Hepatocyte (in vitro differentiated cells): ENCODE measurements at regions not wholly inside any gene's neighbourhood (a gene's known extent, or its start where the extent isn't known, plus 50 kb on each side); places are given as distances from the start of the nearest gene placed in this dataset.

Experiments used
- DNase-seq: peaks from one replicate; pipeline ENCODE4 v3.0.0-alpha.2; 2016; ENCODE audit warnings: low spot score
- H2AFZ ChIP-seq: fragments of 200-600 bp; sonication (generic); 2 replicates; pipeline ENCODE4 v1.6.0; 2016; ENCODE audit warnings: antibody characterized with exemption, mild to moderate bottlenecking
- H3K27ac ChIP-seq: fragments of 200-600 bp; sonication (generic); 2 replicates; pipeline ENCODE4 v1.5.1; 2016; ENCODE audit warnings: mild to moderate bottlenecking
- H3K27me3 ChIP-seq: fragments of 200-600 bp; sonication (generic); 2 replicates; pipeline ENCODE4 v1.6.1; 2016
- H3K36me3 ChIP-seq: fragments of 200-600 bp; sonication (generic); replicated peaks from 2 replicates; pipeline ENCODE4 v1.5.1; 2016; ENCODE audit warnings: low read depth; ENCODE audit not compliant: insufficient read depth
- H3K4me1 ChIP-seq: fragments of 200-600 bp; sonication (generic); 2 replicates; pipeline ENCODE4 v1.5.1; 2016; ENCODE audit warnings: mild to moderate bottlenecking, moderate library complexity; ENCODE audit not compliant: insufficient read depth
- H3K4me2 ChIP-seq: fragments of 200-600 bp; sonication (generic); 2 replicates; pipeline ENCODE4 v1.6.0; 2016
- H3K4me3 ChIP-seq: fragments of 200-600 bp; sonication (generic); 2 replicates; pipeline ENCODE4 v1.5.1; 2016; ENCODE audit warnings: mild to moderate bottlenecking
- H3K79me2 ChIP-seq: fragments of 200-600 bp; sonication (generic); 2 replicates; pipeline ENCODE4 v1.6.0; 2017; ENCODE audit warnings: mild to moderate bottlenecking
- H3K9me2 ChIP-seq: fragments of 200-600 bp; sonication (generic); replicated peaks from 2 replicates; pipeline ENCODE4 v1.6.0; 2017; ENCODE audit warnings: mild to moderate bottlenecking; ENCODE audit not compliant: insufficient read depth
- H3K9me3 ChIP-seq: fragments of 200-600 bp; sonication (generic); 2 replicates; pipeline ENCODE4 v1.5.1; 2016; ENCODE audit warnings: low read depth, mild to moderate bottlenecking
- H4K20me1 ChIP-seq: fragments of 200-600 bp; sonication (generic); 2 replicates; pipeline ENCODE4 v1.6.0; 2016; ENCODE audit warnings: mild to moderate bottlenecking; ENCODE audit not compliant: insufficient read depth, poor library complexity, severe bottlenecking
- CTCF ChIP-seq: fragments of 200-600 bp; sonication (generic); IDR thresholded peaks from 2 replicates; pipeline ENCODE4 v1.5.1; 2016; ENCODE audit warnings: antibody characterized with exemption, mild to moderate bottlenecking; ENCODE audit not compliant: poor library complexity
- EZH2 ChIP-seq: fragments of 200-600 bp; sonication (generic); IDR thresholded peaks from 2 replicates; pipeline ENCODE4 v1.6.1; 2016; ENCODE audit warnings: antibody characterized with exemption, mild to moderate bottlenecking, borderline replicate concordance
- EZH2phosphoT487 ChIP-seq: fragments of 200-600 bp; sonication (generic); IDR thresholded peaks from one replicate; pipeline ENCODE4 v1.6.1; 2018; ENCODE audit warnings: antibody characterized with exemption, mild to moderate bottlenecking, low read depth, moderate library complexity; ENCODE audit not compliant: unreplicated experiment, severe bottlenecking
- WGBS: methylation state at CpG from one replicate; pipeline ENCODE4 v1.1.6; 2016; ENCODE audit warnings: low lambda C conversion rate; ENCODE audit errors: missing lambda C conversion rate; 5-methylcytosine and 5-hydroxymethylcytosine counted together

DNA sequence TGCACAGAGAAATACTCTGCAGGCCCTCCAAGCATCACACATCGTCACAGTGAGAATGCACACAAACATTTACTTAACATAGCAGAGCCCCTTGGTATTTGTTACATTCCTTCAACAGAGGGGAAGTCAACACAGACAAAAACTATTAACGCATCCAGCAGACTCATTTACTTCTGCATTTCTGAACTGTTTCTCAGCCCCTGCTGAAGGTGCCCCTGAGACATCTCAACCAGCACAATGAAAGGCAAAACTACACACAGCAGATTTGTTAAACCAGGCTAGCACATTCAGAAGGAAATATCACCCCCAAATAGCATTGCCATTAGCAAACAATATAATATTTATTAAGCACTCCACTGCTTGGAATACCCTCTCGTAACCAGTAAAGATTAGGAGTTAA lies 367.0 kb downstream of the RAB28 start:
- 49% methylated on average over 3 of the region's 3 CpGs for WGBS
- H3K9me3 ChIP-seq: no peaks in the 10 kb centered on the region

GRCh38 chr4:13112030-13112429 lies 372.1 kb downstream of the RAB28 start:
- no peaks in the 10 kb centered on the region for H3K9me3 ChIP-seq
- H3K27me3 ChIP-seq: no peaks in the 10 kb centered on the region
- no peak overlapping the region for H2AFZ ChIP-seq
- 89% methylated on average over 3 of the region's 3 CpGs for WGBS
- H3K4me2 ChIP-seq: no peak overlapping the region
- H3K4me3 ChIP-seq: no peak overlapping the region
- no peak for TF ChIP-seq CTCF
- no peak for TF ChIP-seq EZH2
- no peak for TF ChIP-seq EZH2phosphoT487
- H3K9me2 ChIP-seq: no peaks in the 10 kb centered on the region
- H3K4me1 ChIP-seq: no peaks in the 10 kb centered on the region
- no peaks in the 10 kb centered on the region for H3K36me3 ChIP-seq
- DNase-seq: no peak
- H4K20me1 ChIP-seq: no peaks in the 10 kb centered on the region
- no peak overlapping the region for H3K27ac ChIP-seq
- H3K79me2 ChIP-seq: no peaks in the 10 kb centered on the region

More for the DNA sequence above, 367.0 kb downstream of the RAB28 start:
- Histone ChIP-seq H3K79me2 (no peaks in the 10 kb centered on the region), H3K4me3 (no peak overlapping the region), H3K4me1 (no peaks in the 10 kb centered on the region), H2AFZ (no peak overlapping the region), H3K9me2 (no peaks in the 10 kb centered on the region), H3K27ac (no peak overlapping the region), H4K20me1 (no peaks in the 10 kb centered on the region), H3K4me2 (no peak overlapping the region), H3K27me3 (no peaks in the 10 kb centered on the region), H3K36me3 (no peaks in the 10 kb centered on the region)
- TF ChIP-seq CTCF (no peak), EZH2 (no peak), EZH2phosphoT487 (no peak)
- no peak for DNase-seq

DNA sequence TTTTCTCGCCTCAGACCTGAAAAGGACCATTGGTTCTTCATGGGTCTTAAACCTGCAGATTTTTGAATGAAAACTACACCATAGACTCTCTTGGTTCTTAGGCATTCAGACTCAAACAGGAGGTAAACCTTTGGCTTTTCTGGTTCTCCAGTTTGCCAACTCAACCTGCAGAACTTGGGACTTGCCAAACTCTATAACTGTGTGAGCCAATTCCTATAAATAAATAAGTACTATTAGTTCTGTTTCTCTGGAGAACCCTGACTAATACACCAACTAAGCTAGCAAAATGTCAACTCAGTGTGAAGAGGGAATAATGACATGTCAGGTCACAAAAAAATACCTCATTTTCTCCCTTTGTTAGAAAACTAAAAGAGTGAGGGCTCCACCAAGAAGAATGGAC lies 374.6 kb downstream of the RAB28 start:
- TF ChIP-seq CTCF (no peak), EZH2phosphoT487 (no peak), EZH2 (no peak)
- H3K9me2 ChIP-seq: no peaks in the 10 kb centered on the region
- 62% methylated on average over 1 of the region's 1 CpG for WGBS
- H3K4me3 ChIP-seq: no peak overlapping the region
- H3K27ac ChIP-seq: no peak overlapping the region
- no peak overlapping the region for H3K4me2 ChIP-seq
- H2AFZ ChIP-seq: no peak overlapping the region
- no peaks in the 10 kb centered on the region for H3K36me3 ChIP-seq
- H4K20me1 ChIP-seq: no peaks in the 10 kb centered on the region
- H3K79me2 ChIP-seq: no peaks in the 10 kb centered on the region
- no peaks in the 10 kb centered on the region for H3K4me1 ChIP-seq
- DNase-seq: no peak
- H3K9me3 ChIP-seq: no peaks in the 10 kb centered on the region
- no peaks in the 10 kb centered on the region for H3K27me3 ChIP-seq

- no peaks in the 10 kb centered on the region for H3K36me3 ChIP-seq
- TF ChIP-seq EZH2 (no peak), CTCF (no peak), EZH2phosphoT487 (no peak)
- no peaks in the 10 kb centered on the region for H3K4me1 ChIP-seq
- no peak overlapping the region for H3K27ac ChIP-seq
- H2AFZ ChIP-seq: no peak overlapping the region
- 82% methylated on average over 1 of the region's 1 CpG for WGBS
- no peaks in the 10 kb centered on the region for H4K20me1 ChIP-seq
- H3K27me3 ChIP-seq: no peaks in the 10 kb centered on the region
- H3K4me2 ChIP-seq: no peak overlapping the region
- DNase-seq: no peak
- no peak overlapping the region for H3K4me3 ChIP-seq
- no peaks in the 10 kb centered on the region for H3K9me2 ChIP-seq
- H3K9me3 ChIP-seq: no peaks in the 10 kb centered on the region
- H3K79me2 ChIP-seq: no peaks in the 10 kb centered on the region
Observed at GRCh38 chr4:13108096-13108495, 376.0 kb downstream of the RAB28 start.
